Hematopoietic multipotent progenitor cell (in vitro differentiated cells): ENCODE measurements at regions not wholly inside any gene's neighbourhood (a gene's known extent, or its start where the extent isn't known, plus 50 kb on each side); places are given as distances from the start of the nearest gene placed in this dataset. TPM values are rescaled to one million over a fixed set of nuclear protein-coding genes. Genes with fewer than 3 reads are reported as not detected.
"Not testable (repeated sequence)": the region's sequence is repeated elsewhere in the genome, so short reads cannot be mapped to it uniquely, and the experiment has no call there.

Source experiments
- DNase-seq, 3 donors: peaks; one replicate each; pipeline ENCODE4 v3.0.0-alpha.2; 2011 to 2015; ENCODE audit warnings: low read depth in 2 of 3, low spot score in 2 of 3
- small RNA-seq: library from RNA; depleted of rRNA; stranded (forward); fragments of <200 nt; gene quantifications from one replicate; pipeline ENCODE3, GENCODE V24; 2012

GRCh38 chr4:49573666-49574215 lies 587.7 kb downstream of the CWH43 start:
- DNase-seq = not testable (repeated sequence)

- not testable (repeated sequence) for DNase-seq
Observed at GRCh38 chr4:49575250-49575649, 589.2 kb downstream of the CWH43 start.

GRCh38 chr4:49578371-49578770 lies 592.3 kb downstream of the CWH43 start:
- not testable (repeated sequence) for DNase-seq

GRCh38 chr4:49578899-49579298 lies 592.8 kb downstream of the CWH43 start:
- not testable (repeated sequence) for DNase-seq

GRCh38 chr4:49580166-49580565 lies 594.1 kb downstream of the CWH43 start:
- DNase-seq = not testable (repeated sequence)

- not testable (repeated sequence) for DNase-seq
Observed at GRCh38 chr4:49588401-49588800, 602.3 kb downstream of the CWH43 start.

- not testable (repeated sequence) for DNase-seq
Observed at GRCh38 chr4:49618436-49618835, 632.4 kb downstream of the CWH43 start.

- not testable (repeated sequence) for DNase-seq
Observed at GRCh38 chr4:49626478-49626877, 640.4 kb downstream of the CWH43 start.

Small RNA genes in the stretch of these regions (small RNA-seq; reads per million reads assigned to genes)
- gene AC119751.2 = not detected
- gene AC119751.6 = not detected
- gene AC119751.7 = not detected
- gene AC119751.8 = not detected
